ENCODE measurements at regions not wholly inside any gene's neighbourhood (a gene's known extent, or its start where the extent isn't known, plus 50 kb on each side); places are given as distances from the start of the nearest gene placed in this dataset.
"Not testable (repeated sequence)": the region's sequence is repeated elsewhere in the genome, so short reads cannot be mapped to it uniquely, and the experiment has no call there.

DNA sequence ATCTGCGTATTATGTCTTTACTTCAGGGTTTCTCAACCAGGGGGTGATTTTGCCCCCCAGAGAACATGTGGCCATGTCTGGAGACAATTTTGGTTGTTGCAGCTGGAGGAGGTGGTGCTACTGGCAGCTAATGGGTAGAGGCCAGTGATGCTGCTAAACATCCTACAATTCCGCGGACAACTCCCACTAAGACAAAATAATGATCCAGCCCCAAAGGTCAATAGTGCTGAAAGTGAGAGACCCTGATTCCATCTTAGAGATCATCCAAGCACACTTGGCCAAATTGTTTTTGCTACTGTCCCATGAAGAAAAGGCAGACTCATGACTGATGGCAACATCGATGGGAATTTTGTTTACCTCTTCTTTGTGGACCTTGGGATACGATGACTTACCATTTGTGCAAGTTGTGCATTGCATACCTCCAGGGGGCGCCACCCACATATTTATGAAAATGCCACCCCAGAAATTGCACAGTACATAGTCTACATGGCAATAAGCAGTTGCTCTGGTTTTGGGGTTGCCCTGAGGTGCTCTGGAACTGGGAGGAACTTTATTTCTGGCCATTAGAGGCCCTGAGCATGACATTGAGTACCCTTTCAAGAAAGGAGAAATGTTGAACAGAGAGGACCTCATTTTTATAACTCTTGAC, 144.3 kb downstream of the UNC93B1 start:
- not testable (repeated sequence) for H3K27ac ChIP-seq (ENCODE audit: low read depth, low read length); H3K9ac ChIP-seq (ENCODE audit: low read length); H3K4me3 ChIP-seq (ENCODE audit: low read length); H3K4me1 ChIP-seq (ENCODE audit: control insufficient read depth, insufficient read depth, low read length); H3K27me3 ChIP-seq (ENCODE audit: control insufficient read depth, insufficient read depth, low read length); H3K36me3 ChIP-seq (ENCODE audit: control insufficient read depth, insufficient read depth, low read length)

DNA sequence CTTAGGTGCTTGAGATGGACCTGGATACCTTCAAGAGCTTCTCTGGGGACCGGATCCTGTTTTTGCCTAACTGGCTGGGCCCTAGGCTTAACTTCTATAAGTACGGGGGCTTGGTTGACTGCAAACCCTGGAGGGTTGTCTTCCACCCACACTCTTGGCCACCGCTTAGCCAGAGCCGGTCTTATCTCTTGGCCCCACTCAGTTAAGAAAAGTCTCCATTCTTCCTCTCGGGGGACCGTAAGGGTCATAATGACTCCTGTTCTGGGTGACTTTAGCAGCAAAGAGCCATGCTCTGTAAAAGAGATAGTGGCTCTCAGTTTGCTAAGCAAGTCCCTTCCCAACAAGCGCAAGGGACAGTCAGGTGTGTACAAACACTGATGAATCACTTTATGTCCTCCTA, 153.2 kb downstream of the UNC93B1 start:
- not testable (repeated sequence) for H3K4me3 ChIP-seq (ENCODE audit: low read length); H3K27me3 ChIP-seq (ENCODE audit: control insufficient read depth, insufficient read depth, low read length); H3K9ac ChIP-seq (ENCODE audit: low read length)

GRCh38 chr11:67849766-67850165, 154.1 kb downstream of the UNC93B1 start:
- not testable (repeated sequence) for H3K4me1 ChIP-seq (ENCODE audit: control insufficient read depth, insufficient read depth, low read length); H3K27me3 ChIP-seq (ENCODE audit: control insufficient read depth, insufficient read depth, low read length); H3K9ac ChIP-seq (ENCODE audit: low read length); H3K4me3 ChIP-seq (ENCODE audit: low read length); H3K36me3 ChIP-seq (ENCODE audit: control insufficient read depth, insufficient read depth, low read length); H3K27ac ChIP-seq (ENCODE audit: low read depth, low read length)

More for the DNA sequence above, 153.2 kb downstream of the UNC93B1 start:
- H3K4me1 ChIP-seq (ENCODE audit: control insufficient read depth, insufficient read depth, low read length); H3K27ac ChIP-seq (ENCODE audit: low read depth, low read length); H3K36me3 ChIP-seq (ENCODE audit: control insufficient read depth, insufficient read depth, low read length): not testable (repeated sequence)

DNA sequence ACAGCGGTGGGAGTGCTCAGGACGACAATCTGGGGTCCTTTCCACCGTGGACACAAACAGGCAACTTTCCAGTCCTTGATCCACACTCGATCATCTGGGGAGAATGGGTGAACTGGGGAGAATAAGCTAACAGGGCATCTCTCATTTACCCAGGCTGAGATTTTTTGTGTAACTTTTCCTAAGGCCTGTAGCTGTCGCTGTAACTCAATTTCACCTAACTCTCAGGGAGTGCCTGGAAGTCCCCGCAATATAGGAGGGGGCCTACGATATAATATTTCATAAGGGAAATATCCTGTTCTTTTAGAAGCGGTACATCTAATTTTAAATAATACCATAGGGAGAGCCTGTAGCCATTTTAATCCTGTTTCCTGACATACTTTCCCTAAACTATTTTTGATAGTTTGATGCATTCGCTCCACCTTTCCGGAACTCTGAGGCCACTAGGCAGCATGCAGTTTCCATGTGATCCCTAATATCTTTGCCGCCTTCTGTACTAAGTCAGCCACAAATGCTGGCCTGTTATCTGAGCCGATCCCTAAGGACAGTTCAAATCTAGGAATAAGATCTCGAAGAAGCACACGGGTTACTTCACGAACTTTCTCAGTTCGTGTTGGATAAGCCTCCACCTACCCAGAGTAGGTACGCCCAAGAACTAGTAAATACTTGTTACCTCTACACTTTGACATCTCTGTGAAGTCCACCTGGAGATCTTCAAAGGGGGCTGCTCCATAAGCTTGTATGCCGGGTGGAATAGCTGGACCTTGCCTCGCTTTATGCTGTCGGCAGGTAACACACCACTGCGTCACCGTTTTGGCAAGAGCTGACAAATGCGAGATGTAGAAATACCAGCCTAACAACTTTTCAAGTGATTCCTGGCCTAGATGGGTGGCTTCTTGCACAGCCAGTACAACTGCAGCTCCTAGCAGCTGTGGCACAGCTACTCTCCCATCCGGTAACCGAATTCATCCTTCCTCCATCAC, 155.7 kb downstream of the UNC93B1 start:
- H3K27ac ChIP-seq (ENCODE audit: low read depth, low read length); H3K36me3 ChIP-seq (ENCODE audit: control insufficient read depth, insufficient read depth, low read length); H3K9ac ChIP-seq (ENCODE audit: low read length); H3K4me3 ChIP-seq (ENCODE audit: low read length); H3K27me3 ChIP-seq (ENCODE audit: control insufficient read depth, insufficient read depth, low read length); H3K4me1 ChIP-seq (ENCODE audit: control insufficient read depth, insufficient read depth, low read length): not testable (repeated sequence)

- not testable (repeated sequence) for H3K4me1 ChIP-seq (ENCODE audit: control insufficient read depth, insufficient read depth, low read length); H3K4me3 ChIP-seq (ENCODE audit: low read length); H3K9ac ChIP-seq (ENCODE audit: low read length); H3K27ac ChIP-seq (ENCODE audit: low read depth, low read length); H3K27me3 ChIP-seq (ENCODE audit: control insufficient read depth, insufficient read depth, low read length); H3K36me3 ChIP-seq (ENCODE audit: control insufficient read depth, insufficient read depth, low read length)
These were observed 157.6 kb downstream of the UNC93B1 start for GRCh38 chr11:67846303-67846702.

DNA sequence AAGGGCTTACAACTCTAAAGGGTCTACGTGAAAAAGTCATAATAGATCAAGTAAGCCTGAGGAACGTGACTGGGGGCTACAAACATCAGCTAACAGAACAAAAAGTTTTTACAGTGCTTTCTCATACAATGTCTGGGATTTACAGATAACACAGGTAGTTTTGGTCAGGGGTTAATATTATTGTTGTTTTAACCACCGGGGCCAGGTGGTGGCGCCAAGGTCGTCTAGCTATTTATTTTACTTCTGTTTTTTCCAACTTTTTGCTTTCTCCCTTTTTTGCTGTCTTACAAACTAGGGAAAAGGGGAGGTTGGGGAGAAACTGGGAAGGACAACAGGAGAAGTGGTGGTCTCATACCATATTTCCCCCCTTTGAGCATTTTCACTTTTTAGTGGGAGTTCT, 158.6 kb downstream of the UNC93B1 start:
- H3K27ac ChIP-seq (ENCODE audit: low read depth, low read length); H3K27me3 ChIP-seq (ENCODE audit: control insufficient read depth, insufficient read depth, low read length); H3K36me3 ChIP-seq (ENCODE audit: control insufficient read depth, insufficient read depth, low read length); H3K9ac ChIP-seq (ENCODE audit: low read length); H3K4me1 ChIP-seq (ENCODE audit: control insufficient read depth, insufficient read depth, low read length); H3K4me3 ChIP-seq (ENCODE audit: low read length): not testable (repeated sequence)

DNA sequence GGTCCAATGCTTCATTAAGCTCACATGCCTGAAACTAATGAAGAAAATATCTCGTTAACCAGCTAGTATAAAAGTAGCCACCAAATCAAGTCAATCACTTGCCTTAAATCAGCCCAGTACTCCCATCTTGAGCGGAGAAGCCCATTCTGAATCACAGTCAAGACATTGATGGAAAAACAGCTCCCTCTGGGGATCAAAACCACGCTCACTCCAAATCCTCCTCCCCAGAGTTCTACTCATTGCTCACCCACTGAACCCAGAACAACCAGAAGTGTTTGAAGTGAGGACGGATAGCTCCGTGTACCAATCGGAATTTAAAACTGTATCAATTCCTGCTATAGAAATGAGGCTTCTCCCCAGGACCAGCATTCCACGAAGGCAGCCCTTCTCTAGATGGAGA, 163.3 kb downstream of the UNC93B1 start:
- H3K36me3 ChIP-seq (ENCODE audit: control insufficient read depth, insufficient read depth, low read length); H3K27ac ChIP-seq (ENCODE audit: low read depth, low read length); H3K4me1 ChIP-seq (ENCODE audit: control insufficient read depth, insufficient read depth, low read length); H3K27me3 ChIP-seq (ENCODE audit: control insufficient read depth, insufficient read depth, low read length); H3K4me3 ChIP-seq (ENCODE audit: low read length); H3K9ac ChIP-seq (ENCODE audit: low read length): not testable (repeated sequence)

DNA sequence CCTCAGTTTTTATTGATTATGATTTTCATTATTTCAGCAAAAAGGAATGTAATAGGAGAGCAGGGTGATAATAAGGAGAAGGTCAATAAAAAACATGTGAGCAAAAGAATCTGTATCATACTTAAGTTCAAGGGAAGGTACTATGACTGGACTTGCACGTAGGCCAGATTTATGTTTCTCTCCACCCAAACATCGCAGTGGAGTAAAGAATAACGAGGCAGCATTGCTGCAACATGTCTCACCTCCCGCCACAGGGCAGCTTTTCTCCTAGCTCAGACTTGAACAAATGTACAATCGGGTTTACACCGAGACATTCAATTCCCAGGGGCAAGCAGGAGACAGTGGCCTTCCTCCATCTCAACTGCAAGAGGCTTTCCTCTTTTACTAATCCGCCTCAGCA, 155.7 kb upstream of the ALDH3B2 start:
- not testable (repeated sequence) for H3K4me3 ChIP-seq (ENCODE audit: low read length); H3K4me1 ChIP-seq (ENCODE audit: control insufficient read depth, insufficient read depth, low read length); H3K9ac ChIP-seq (ENCODE audit: low read length); H3K36me3 ChIP-seq (ENCODE audit: control insufficient read depth, insufficient read depth, low read length); H3K27me3 ChIP-seq (ENCODE audit: control insufficient read depth, insufficient read depth, low read length); H3K27ac ChIP-seq (ENCODE audit: low read depth, low read length)

- not testable (repeated sequence) for H3K27me3 ChIP-seq (ENCODE audit: control insufficient read depth, insufficient read depth, low read length); H3K27ac ChIP-seq (ENCODE audit: low read depth, low read length); H3K4me3 ChIP-seq (ENCODE audit: low read length); H3K36me3 ChIP-seq (ENCODE audit: control insufficient read depth, insufficient read depth, low read length); H3K4me1 ChIP-seq (ENCODE audit: control insufficient read depth, insufficient read depth, low read length); H3K9ac ChIP-seq (ENCODE audit: low read length)
These were observed 152.5 kb upstream of the ALDH3B2 start for GRCh38 chr11:67826951-67827296.

DNA sequence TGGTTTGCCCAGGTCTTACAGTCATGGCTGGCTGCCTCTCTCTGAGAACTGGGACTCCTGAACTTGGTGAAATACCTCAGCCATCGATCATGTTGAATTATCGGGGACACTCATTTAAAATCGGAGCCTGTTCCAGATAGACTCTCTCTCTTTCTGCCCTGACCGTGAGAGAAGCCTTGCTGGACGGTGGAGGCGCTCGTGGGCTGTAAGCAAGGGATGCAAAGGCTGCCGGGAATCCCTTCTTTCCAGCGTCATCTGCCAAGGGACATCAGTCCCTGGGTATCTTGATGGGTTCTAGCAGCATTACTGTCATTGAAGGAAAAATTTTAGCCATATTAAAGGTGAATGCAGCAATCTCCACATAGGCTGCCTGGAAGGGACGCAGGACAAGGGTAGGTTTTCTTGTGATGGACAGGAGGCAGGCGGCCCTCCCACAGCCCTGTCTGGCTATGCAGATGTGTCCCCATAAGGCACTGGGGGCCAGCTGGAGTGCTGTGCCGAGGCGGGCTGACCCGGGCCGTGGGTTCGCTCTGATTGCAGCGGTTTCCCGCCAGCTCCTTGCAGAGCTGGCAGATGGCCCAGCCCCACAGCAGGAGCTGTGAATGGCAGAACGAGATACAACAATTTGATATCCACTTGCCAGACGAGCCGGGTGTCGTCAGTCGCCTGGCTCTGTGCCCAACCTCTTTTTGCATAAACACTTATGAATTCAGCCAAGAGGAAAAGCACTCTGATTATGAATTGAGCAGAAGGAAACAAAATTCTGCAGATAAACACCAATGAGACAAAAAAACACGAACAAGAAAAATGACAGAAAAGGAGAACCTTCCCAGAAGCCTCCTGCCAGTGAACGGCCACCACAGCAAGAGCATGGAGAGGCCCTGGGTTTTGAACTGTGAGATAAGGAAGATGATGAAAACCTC, 151.9 kb upstream of the ALDH3B2 start:
- not testable (repeated sequence) for H3K36me3 ChIP-seq (ENCODE audit: control insufficient read depth, insufficient read depth, low read length); H3K27me3 ChIP-seq (ENCODE audit: control insufficient read depth, insufficient read depth, low read length); H3K27ac ChIP-seq (ENCODE audit: low read depth, low read length); H3K4me3 ChIP-seq (ENCODE audit: low read length); H3K9ac ChIP-seq (ENCODE audit: low read length); H3K4me1 ChIP-seq (ENCODE audit: control insufficient read depth, insufficient read depth, low read length)

DNA sequence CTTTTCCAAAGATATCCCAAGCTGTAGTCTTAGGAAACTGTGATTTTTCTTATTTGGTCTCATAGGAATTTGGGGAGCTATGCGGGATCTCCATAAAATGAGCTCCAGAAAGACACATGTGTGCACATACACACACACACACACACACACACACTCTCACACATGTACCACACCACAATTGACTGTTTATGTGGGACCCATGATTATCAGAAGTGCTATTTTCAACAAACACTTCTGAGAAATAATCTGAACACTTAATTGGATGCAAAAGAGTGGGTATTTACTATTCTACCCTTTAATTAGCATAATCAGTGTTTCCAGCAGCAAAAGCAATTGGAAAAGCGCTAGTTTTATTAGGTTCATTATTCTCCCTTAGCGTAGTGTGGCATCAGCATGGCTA, 150.4 kb upstream of the ALDH3B2 start:
- H3K36me3 ChIP-seq (ENCODE audit: control insufficient read depth, insufficient read depth, low read length); H3K4me3 ChIP-seq (ENCODE audit: low read length); H3K4me1 ChIP-seq (ENCODE audit: control insufficient read depth, insufficient read depth, low read length); H3K9ac ChIP-seq (ENCODE audit: low read length); H3K27ac ChIP-seq (ENCODE audit: low read depth, low read length); H3K27me3 ChIP-seq (ENCODE audit: control insufficient read depth, insufficient read depth, low read length): not testable (repeated sequence)

- H3K27ac ChIP-seq (ENCODE audit: low read depth, low read length) = no peak overlapping the region
- no peaks in the 10 kb centered on the region for H3K36me3 ChIP-seq (ENCODE audit: control insufficient read depth, insufficient read depth, low read length)
- no peaks in the 10 kb centered on the region for H3K27me3 ChIP-seq (ENCODE audit: control insufficient read depth, insufficient read depth, low read length)
- H3K4me1 ChIP-seq (ENCODE audit: control insufficient read depth, insufficient read depth, low read length) = no peaks in the 10 kb centered on the region
- H3K4me3 ChIP-seq (ENCODE audit: low read length) = no peak overlapping the region
- H3K9ac ChIP-seq (ENCODE audit: low read length) = no peak overlapping the region
These were observed 145.7 kb upstream of the ALDH3B2 start for GRCh38 chr11:67820081-67820480.
